AG09319 (cell line): ENCODE measurements at regions not wholly inside any gene's neighbourhood (a gene's known extent, or its start where the extent isn't known, plus 50 kb on each side); places are given as distances from the start of the nearest gene placed in this dataset.

Source experiments
- DNase-seq: peaks from one replicate; pipeline ENCODE4 v3.0.0-alpha.2; 2010; ENCODE audit warnings: low read depth; ENCODE audit errors: extremely low read depth
- CTCF ChIP-seq: IDR thresholded peaks from 2 replicates; pipeline ENCODE4 v1.5.1; 2011; ENCODE audit warnings: low read depth, mild to moderate bottlenecking, inconsistent platforms, low read length, moderate library complexity

GRCh38 chr12:46459861-46460545, 87.4 kb upstream of the SLC38A2 start:
- TF ChIP-seq CTCF, result no peak
- no peak for DNase-seq

- DNase-seq, result peak; percentile 47
- TF ChIP-seq CTCF, result no peak
Measured at GRCh38 chr12:46459111-46459510, 86.5 kb upstream of the SLC38A2 start.

- no peak for DNase-seq
- TF ChIP-seq CTCF, result no peak
Measured at GRCh38 chr12:46458500-46459102, 86.0 kb upstream of the SLC38A2 start.

- no peak for DNase-seq
- no peak for TF ChIP-seq CTCF
Measured at GRCh38 chr12:46457958-46458357, 85.4 kb upstream of the SLC38A2 start.

GRCh38 chr12:46456356-46457334, 84.1 kb upstream of the SLC38A2 start:
- no peak for DNase-seq
- TF ChIP-seq CTCF, result no peak

GRCh38 chr12:46455648-46456352, 83.2 kb upstream of the SLC38A2 start:
- DNase-seq, result no peak

More at GRCh38 chr12:46455648-46456352, 83.2 kb upstream of the SLC38A2 start:
- no peak for TF ChIP-seq CTCF
